ENCODE measurements at regions not wholly inside any gene's neighbourhood (a gene's known extent, or its start where the extent isn't known, plus 50 kb on each side); places are given as distances from the start of the nearest gene placed in this dataset.

- ChIA-PET CTCF (no interaction called here), POLR2A (ENCODE audit: unreplicated experiment) (no interaction called here)
- Histone ChIP-seq H3K4me3 (ENCODE audit: insufficient read depth, low read depth, low read length) (no peak overlapping the region), H2AFZ (replicated peaks; ENCODE audit: low read length, poor library complexity) (no peak overlapping the region), H3K79me1 (ENCODE audit: low read depth in 1 of 2, low read length in 2 of 2) (no peaks in the 10 kb centered on the region), H3K27ac (ENCODE audit: insufficient read depth, low read length) (no peak overlapping the region), H3K9ac (ENCODE audit: low read depth, low read length) (no peak overlapping the region), H4K8ac (ENCODE audit: low read depth in 2 of 2, low read length in 2 of 2) (no peak overlapping the region), H3K23ac (ENCODE audit: low read depth, low read length) (no peak overlapping the region), H3K4me1 (ENCODE audit: control insufficient read depth, insufficient read depth, low read length) (0 out of 2 replicates have a peak, but pooled peaks cover 2% of the 10 kb centered on the region), H4K5ac (ENCODE audit: low read depth, low read length) (no peak overlapping the region), H3K9me3 (ENCODE audit: control insufficient read depth, insufficient read depth, low read length) (no peaks in the 10 kb centered on the region), H3K56ac (ENCODE audit: extremely low read depth, insufficient read depth, low read length) (no peak overlapping the region), H2AK9ac (replicated peaks; ENCODE audit: low read depth, low read length, poor library complexity) (no peak overlapping the region), H2BK20ac (ENCODE audit: low read depth, low read length) (no peak overlapping the region), H3K18ac (ENCODE audit: low read depth, low read length) (no peak overlapping the region), H3K36me3 (ENCODE audit: control insufficient read depth, insufficient read depth, low read length) (no peaks in the 10 kb centered on the region), H3K14ac (replicated peaks; ENCODE audit: low read depth, low read length) (peak overlapping the region; percentile 35; the same call in 1 of the 2 replicates), H3K4me2 (ENCODE audit: low read depth, low read length) (no peak overlapping the region), H4K20me1 (ENCODE audit: insufficient read depth, low read length) (no peaks in the 10 kb centered on the region), H2BK15ac (ENCODE audit: low read depth, low read length) (peak overlapping the region; percentile 59; the same call in 1 of the 3 replicates), H2BK5ac (ENCODE audit: low read depth, low read length, poor library complexity, severe bottlenecking) (no peak overlapping the region), H2BK120ac (ENCODE audit: low read depth, low read length) (no peak overlapping the region), H3K9me1 (ENCODE audit: insufficient read depth, low read length) (no peaks in the 10 kb centered on the region), H3K27me3 (ENCODE audit: control insufficient read depth, insufficient read depth, low read length) (no peaks in the 10 kb centered on the region), H3K4ac (ENCODE audit: low read depth, low read length) (no peak overlapping the region), H4K91ac (ENCODE audit: insufficient read depth, low read depth, low read length) (no peak overlapping the region), H2AK5ac (ENCODE audit: low read depth, low read length) (no peak overlapping the region)
- intact Hi-C loops (cut with micrococcal nuclease) = no loop called here
- WGBS, 2 experiments (ENCODE audit: extremely low coverage in 2 of 2, insufficient read length in 1 of 2) = no CpG with 5 or more reads among the region's 1 CpG
- BruUV-seq (replicated peaks) = no TSS peak
- no peak for DNase-seq
- dilution Hi-C loops (cut with HindIII; ENCODE audit: low sequenced_read_pairs, unreplicated experiment) = no loop called here
- no peak for TF ChIP-seq RFX5 (IDR thresholded peaks at IDR 0.05; ENCODE audit: low read depth, low read length)
- TF ChIP-seq USF2 (IDR thresholded peaks at IDR 0.05; ENCODE audit: low read depth, low read length) = no peak
- no peak for TF ChIP-seq NFE2L2 (IDR thresholded peaks at IDR 0.05; ENCODE audit: low read depth, low read length)
- no peak for ATAC-seq (ENCODE audit: low read depth)
- in situ Hi-C loops (cut with MboI; ENCODE audit: low sequenced_read_pairs) = no loop called here
Measured at GRCh38 chr2:207324001-207324400, 158.3 kb upstream of the KLF7 start.

Data from IMR-90 (cell line).